Ishikawa (cell line): ENCODE measurements at regions not wholly inside any gene's neighbourhood (a gene's known extent, or its start where the extent isn't known, plus 50 kb on each side); places are given as distances from the start of the nearest gene placed in this dataset.

Experiments used
- CEBPB ChIP-seq: IDR thresholded peaks from 2 replicates; pipeline ENCODE4 v1.6.1; 2012
- CREB1 ChIP-seq: IDR thresholded peaks from 2 replicates; pipeline ENCODE4 v1.6.1; 2012; ENCODE audit warnings: low read depth
- EGR1 ChIP-seq: IDR thresholded peaks from 2 replicates; pipeline ENCODE4 v1.6.1; 2012
- EP300 ChIP-seq: IDR thresholded peaks from 2 replicates; pipeline ENCODE4 v1.6.1; 2012; ENCODE audit warnings: borderline replicate concordance
- FOXM1 ChIP-seq: IDR thresholded peaks from 2 replicates; pipeline ENCODE4 v1.6.1; 2012; ENCODE audit warnings: low read depth, borderline replicate concordance
- MAX ChIP-seq: IDR thresholded peaks from 2 replicates; pipeline ENCODE4 v1.6.1; 2012
- RAD21 ChIP-seq: IDR thresholded peaks from 2 replicates; pipeline ENCODE4 v1.6.1; 2012; ENCODE audit warnings: low read depth
- REST ChIP-seq: IDR thresholded peaks from 2 replicates; pipeline ENCODE4 v1.6.1; 2012; ENCODE audit warnings: low read depth, mild to moderate bottlenecking
- TAF1 ChIP-seq: IDR thresholded peaks from 2 replicates; pipeline ENCODE4 v1.6.1; 2012; ENCODE audit warnings: low read depth, mild to moderate bottlenecking
- TEAD4 ChIP-seq: IDR thresholded peaks from 2 replicates; pipeline ENCODE4 v1.6.1; 2012
- USF1 ChIP-seq: IDR thresholded peaks from 2 replicates; pipeline ENCODE4 v1.6.1; 2012
- YY1 ChIP-seq: IDR thresholded peaks from 2 replicates; pipeline ENCODE4 v1.6.1; 2012; ENCODE audit warnings: low read depth
- ZBTB7A ChIP-seq: IDR thresholded peaks from 2 replicates; pipeline ENCODE4 v1.6.1; 2012; ENCODE audit warnings: low read depth

GRCh38 chr1:193525411-193525810 lies 339.0 kb upstream of the B3GALT2 start:
- TF ChIP-seq CREB1 (no peak), REST (no peak), YY1 (no peak), EP300 (no peak), TAF1 (no peak), RAD21 (no peak), EGR1 (no peak), MAX (no peak), USF1 (no peak), ZBTB7A (no peak), CEBPB (no peak), TEAD4 (no peak), FOXM1 (no peak)
